B cell (primary cell): ENCODE measurements at regions not wholly inside any gene's neighbourhood (a gene's known extent, or its start where the extent isn't known, plus 50 kb on each side); places are given as distances from the start of the nearest gene placed in this dataset.

Experiments
- ATAC-seq: fragments of 200-7000 bp; cut with Tn5 transposase; one replicate; pipeline ENCODE4 v1.10.0; 2021; ENCODE audit warnings: low read depth, mild to moderate bottlenecking, moderate number of reproducible peaks, moderate library complexity
- CTCF ChIA-PET: fragments of 350-600 bp; sonication (Branson Sonifier 250); formaldehyde crosslinking; loops from one replicate; lab custom pipeline; 2021; ENCODE audit warnings: antibody characterized with exemption, inconsistent platforms; lab: Charles Lee
- POLR2A ChIA-PET: fragments of 350-600 bp; sonication (Branson Sonifier 250); formaldehyde crosslinking; loops from one replicate; lab custom pipeline; 2021; ENCODE audit warnings: antibody characterized with exemption; lab: Charles Lee
- DNase-seq: peaks from one replicate; pipeline ENCODE4 v3.0.0; 2013
- H2AFZ ChIP-seq: 2 replicates; pipeline ENCODE4 v1.6.1; 2012; ENCODE audit warnings: mild to moderate bottlenecking, low read depth, low read length; ENCODE audit not compliant: insufficient read depth, poor library complexity, severe bottlenecking
- H3K27ac ChIP-seq, 2 donors: 1 replicate in 1 of 2; 2 replicates in 1 of 2; pipeline ENCODE4 v1.5.1; 2012 to 2013; ENCODE audit warnings: low read length in 2 of 2, mild to moderate bottlenecking in 2 of 2, moderate library complexity in 1 of 2
- H3K27me3 ChIP-seq, 4 experiments: fragments of 200-600 bp in 1 of 4; sonication (generic) in 1 of 4; replicated peaks in 1 of 4; 1 replicate in 2 of 4; 2 replicates in 2 of 4; pipeline versions ENCODE4 v1.6.1 to v1.7.0; 2013 to 2016; ENCODE audit warnings: low read length in 3 of 4, mild to moderate bottlenecking in 2 of 4, mixed read lengths in 1 of 4, moderate library complexity in 1 of 4; ENCODE audit not compliant: insufficient read depth in 4 of 4, control insufficient read depth in 3 of 4; ENCODE audit errors: control extremely low read depth in 1 of 4
- H3K36me3 ChIP-seq, 2 experiments: replicated peaks in 1 of 2; 1 replicate in 1 of 2; 2 replicates in 1 of 2; pipeline versions ENCODE4 v1.6.1 to v1.7.1; 2013; ENCODE audit warnings: low read length in 1 of 2; ENCODE audit not compliant: insufficient read depth in 2 of 2, control insufficient read depth in 1 of 2; ENCODE audit errors: control extremely low read depth in 1 of 2, extremely low read depth in 1 of 2
- H3K4me1 ChIP-seq, 2 donors: fragments of 200-600 bp in 1 of 2; sonication (generic) in 1 of 2; 1 replicate in 1 of 2; 2 replicates in 1 of 2; pipeline versions ENCODE4 v1.5.1 to v1.6.1; 2013 to 2017; ENCODE audit warnings: low read length in 2 of 2; ENCODE audit not compliant: control insufficient read depth in 2 of 2, insufficient read depth in 2 of 2
- H3K4me2 ChIP-seq: replicated peaks from 2 replicates; pipeline ENCODE3; 2012; ENCODE audit warnings: mild to moderate bottlenecking, low read depth, low read length; ENCODE audit not compliant: poor library complexity, severe bottlenecking
- H3K4me3 ChIP-seq, 5 experiments: fragments of 200-600 bp in 1 of 5; sonication (generic) in 1 of 5; 1 replicate in 3 of 5; 2 replicates in 2 of 5; pipeline versions ENCODE4 v1.5.1 to v1.7.0; 2011 to 2016; ENCODE audit warnings: low read length in 4 of 5, mild to moderate bottlenecking in 4 of 5, low read depth in 2 of 5, control low read depth in 1 of 5, moderate library complexity in 1 of 5; ENCODE audit not compliant: insufficient read depth in 1 of 5; ENCODE audit errors: control extremely low read depth in 1 of 5, extremely low read depth in 1 of 5
- H3K79me2 ChIP-seq: fragments of 200-600 bp; sonication (generic); one replicate; pipeline ENCODE4 v1.6.0; 2016; ENCODE audit warnings: low read length; ENCODE audit not compliant: control insufficient read depth, insufficient read depth
- H3K9ac ChIP-seq: fragments of 200-600 bp; sonication (generic); 2 replicates; pipeline ENCODE4 v1.6.1; 2017; ENCODE audit warnings: mild to moderate bottlenecking, low read length, moderate library complexity
- H3K9me3 ChIP-seq, 3 donors: one replicate each; pipeline versions ENCODE4 v1.6.1 to v1.7.1; 2013; ENCODE audit warnings: low read length in 2 of 3; ENCODE audit not compliant: control insufficient read depth in 2 of 3, insufficient read depth in 1 of 3; ENCODE audit errors: control extremely low read depth in 1 of 3
- H4K20me1 ChIP-seq: 2 replicates; pipeline ENCODE4 v1.6.0; 2012; ENCODE audit warnings: mild to moderate bottlenecking, low read length; ENCODE audit not compliant: insufficient read depth, control insufficient read depth, poor library complexity, severe bottlenecking
- H3K27ac Mint-ChIP-seq: one replicate; pipeline ENCODE4 v1.8.0; 2021; ENCODE audit warnings: mixed read lengths
- H3K27me3 Mint-ChIP-seq: one replicate; pipeline ENCODE4 v1.8.0; 2021; ENCODE audit warnings: mixed read lengths
- H3K4me1 Mint-ChIP-seq: one replicate; pipeline ENCODE4 v1.8.0; 2021; ENCODE audit warnings: mixed read lengths
- H3K4me3 Mint-ChIP-seq: one replicate; pipeline ENCODE4 v1.8.0; 2021; ENCODE audit warnings: mixed read lengths
- H3K9me3 Mint-ChIP-seq: one replicate; pipeline ENCODE4 v1.8.0; 2022; ENCODE audit warnings: mixed read lengths; ENCODE audit not compliant: insufficient read depth
- CTCF ChIP-seq: fragments of 200-600 bp; IDR thresholded peaks from one replicate; pipeline ENCODE4 v1.8.0; 2022; ENCODE audit warnings: antibody characterized with exemption, mild to moderate bottlenecking
- EZH2 ChIP-seq: IDR thresholded peaks from 2 replicates; pipeline ENCODE4 v1.6.1; 2012; ENCODE audit warnings: borderline replicate concordance, low read depth, mild to moderate bottlenecking, moderate library complexity, low read length; ENCODE audit not compliant: insufficient read depth, poor library complexity, severe bottlenecking
- WGBS: methylation state at CpG from one replicate; pipeline ENCODE4 v1.1.5; 2013; ENCODE audit warnings: missing lambda C conversion rate; ENCODE audit not compliant: insufficient coverage; 5-methylcytosine and 5-hydroxymethylcytosine counted together
- intact Hi-C: fragments of 100-400 bp; cut with micrococcal nuclease; formaldehyde crosslinking; loops from one replicate; pipeline ENCODE4 v1.10.0; 2022

GRCh38 chr4:94112644-94113043, 95.0 kb upstream of the SMARCAD1 start:
- intact Hi-C loops = no loop called here
- H2AFZ ChIP-seq = no peak overlapping the region
- DNase-seq (no peak), ATAC-seq (no peak)
- peaks cover 2% of the 10 kb centered on the region for H3K9me3 Mint-ChIP-seq
- H3K4me1 Mint-ChIP-seq = no peaks in the 10 kb centered on the region
- TF ChIP-seq EZH2 (no peak), CTCF (no peak)
- H3K4me3 Mint-ChIP-seq = no peak overlapping the region
- H3K4me3 ChIP-seq = no peak overlapping the region
- no peaks in the 10 kb centered on the region for H3K79me2 ChIP-seq
- ChIA-PET CTCF (no interaction called here), POLR2A (no interaction called here)
- H3K27ac Mint-ChIP-seq = no peak overlapping the region
- no peak overlapping the region for H3K9ac ChIP-seq
- WGBS = 78% methylated on average over 1 of the region's 1 CpG
- H4K20me1 ChIP-seq = no peaks in the 10 kb centered on the region
- H3K27me3 Mint-ChIP-seq = peaks cover 3% of the 10 kb centered on the region
- no peak overlapping the region for H3K27ac ChIP-seq
- H3K4me2 ChIP-seq = no peak overlapping the region
- H3K9me3 ChIP-seq = no peaks in the 10 kb centered on the region
- no peaks in the 10 kb centered on the region for H3K36me3 ChIP-seq
- no peaks in the 10 kb centered on the region for H3K4me1 ChIP-seq
- no peaks in the 10 kb centered on the region for H3K27me3 ChIP-seq

GRCh38 chr4:94115687-94116086, 92.0 kb upstream of the SMARCAD1 start:
- no peak overlapping the region for H3K4me2 ChIP-seq
- no peaks in the 10 kb centered on the region for H3K9me3 ChIP-seq
- Mint-ChIP-seq H3K27me3 (no peaks in the 10 kb centered on the region), H3K4me3 (no peak overlapping the region), H3K27ac (no peak overlapping the region), H3K9me3 (no peaks in the 10 kb centered on the region), H3K4me1 (no peaks in the 10 kb centered on the region)
- no peak overlapping the region for H3K27ac ChIP-seq
- no peak overlapping the region for H3K9ac ChIP-seq
- intact Hi-C loops = no loop called here
- no peaks in the 10 kb centered on the region for H3K79me2 ChIP-seq
- POLR2A ChIA-PET = no interaction called here
- no peak overlapping the region for H2AFZ ChIP-seq
- no peaks in the 10 kb centered on the region for H3K36me3 ChIP-seq
- no peak for TF ChIP-seq EZH2
- no peak for TF ChIP-seq CTCF
- no peak for DNase-seq
- H3K4me3 ChIP-seq = no peak overlapping the region
- no peaks in the 10 kb centered on the region for H4K20me1 ChIP-seq
- CTCF ChIA-PET = no interaction called here
- H3K4me1 ChIP-seq = no peaks in the 10 kb centered on the region
- H3K27me3 ChIP-seq = no peaks in the 10 kb centered on the region
- whole genome bisulfite sequencing = no CpG with 5 or more reads among the region's 2 CpGs
- ATAC-seq = no peak
